GM19239 (cell line): ENCODE measurements at regions not wholly inside any gene's neighbourhood (a gene's known extent, or its start where the extent isn't known, plus 50 kb on each side); places are given as distances from the start of the nearest gene placed in this dataset.

Source experiments
- DNase-seq: peaks from one replicate; pipeline ENCODE4 v3.0.0; 2011; ENCODE audit warnings: low spot score; ENCODE audit not compliant: insufficient read length
- FAIRE-seq: peaks from 2 replicates; lab custom pipeline; 2011; peaks lifted over from hg19 to GRCh38; lab: Jason Lieb, UNC

DNA sequence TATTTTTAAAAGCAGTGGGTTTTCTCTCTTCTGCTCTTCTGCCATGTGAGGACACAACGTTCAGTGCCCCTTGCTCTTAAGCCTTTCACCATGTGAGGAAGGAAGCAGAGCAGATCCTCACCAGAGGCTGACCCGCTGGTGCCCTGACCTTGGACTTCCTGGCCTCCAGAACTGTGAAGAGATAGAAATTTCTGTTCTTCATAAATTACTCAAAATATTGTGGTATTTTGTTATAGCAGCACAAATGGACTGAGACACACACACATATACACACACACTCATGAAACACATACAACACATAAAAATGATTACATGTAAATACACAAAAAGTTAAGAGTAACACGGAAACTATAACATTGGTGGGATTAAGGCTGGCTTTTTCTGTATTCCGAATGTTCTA is 244.8 kb upstream of the NOCT start:
- FAIRE-seq (no peak), DNase-seq (no peak)

GRCh38 chr4:138766332-138766731 is 249.2 kb upstream of the NOCT start:
- DNase-seq (no peak), FAIRE-seq (no peak)

DNA sequence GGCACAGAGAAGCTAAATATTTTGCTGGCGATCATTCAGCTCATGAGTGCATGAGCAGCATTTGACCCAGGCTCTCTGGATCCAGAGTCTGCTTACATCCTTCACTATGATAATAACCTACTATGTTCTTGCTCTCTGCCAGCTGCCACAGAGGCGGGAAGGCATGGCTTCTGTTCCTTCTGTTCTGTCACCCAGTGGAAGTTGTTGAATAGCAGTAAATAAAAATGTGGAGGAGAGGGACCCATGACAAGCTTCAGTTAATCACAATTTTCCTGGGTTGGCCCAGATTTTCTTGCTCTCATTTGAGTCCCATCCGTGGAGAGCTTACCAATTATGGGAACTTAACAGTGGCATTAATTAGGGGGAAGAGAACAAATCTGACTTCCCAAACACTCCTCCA is 250.1 kb upstream of the NOCT start:
- DNase-seq = no peak

GRCh38 chr4:138761638-138762220 is 253.9 kb upstream of the NOCT start:
- FAIRE-seq (no peak), DNase-seq (no peak)

More for the DNA sequence above, 250.1 kb upstream of the NOCT start:
- FAIRE-seq = no peak

DNA sequence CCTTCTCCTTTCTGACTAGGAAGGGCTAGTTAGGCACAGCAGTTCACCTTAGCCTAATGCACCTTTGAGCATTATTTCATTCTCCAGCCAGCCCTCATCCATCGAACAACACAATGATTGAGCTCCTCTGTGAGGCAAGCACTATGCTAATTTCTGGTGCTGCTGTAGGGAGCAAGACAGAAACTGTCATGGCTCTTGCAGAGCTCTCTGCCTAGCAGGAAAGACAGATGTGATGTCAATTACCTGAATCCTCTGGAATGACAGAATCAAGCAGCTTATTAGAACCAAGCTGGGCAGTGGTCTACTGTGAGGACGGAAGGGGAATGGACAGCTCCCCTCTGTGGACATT is 256.1 kb upstream of the NOCT start:
- DNase-seq = no peak
- FAIRE-seq = no peak

GRCh38 chr4:138758876-138759553 is 256.6 kb upstream of the NOCT start:
- DNase-seq = no peak
- FAIRE-seq = no peak

DNA sequence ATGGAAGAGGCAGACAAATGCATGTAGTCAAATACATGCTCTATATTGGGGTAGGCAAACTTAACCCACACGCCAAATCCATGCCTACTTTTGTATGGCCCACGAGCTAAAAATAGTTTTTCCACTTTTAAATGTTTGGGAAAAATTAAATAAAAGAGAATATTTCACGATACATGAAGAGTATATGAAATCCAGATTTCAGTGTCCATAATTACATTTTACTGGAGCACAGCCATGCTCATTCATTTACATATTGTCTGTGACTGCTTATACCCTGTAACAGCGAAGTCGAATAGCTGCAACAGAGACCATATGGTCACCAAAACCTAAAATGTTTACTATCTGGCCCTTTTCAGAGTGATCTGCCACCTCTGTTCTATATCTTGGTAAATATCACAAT is 257.4 kb upstream of the NOCT start:
- FAIRE-seq (no peak), DNase-seq (no peak)

DNA sequence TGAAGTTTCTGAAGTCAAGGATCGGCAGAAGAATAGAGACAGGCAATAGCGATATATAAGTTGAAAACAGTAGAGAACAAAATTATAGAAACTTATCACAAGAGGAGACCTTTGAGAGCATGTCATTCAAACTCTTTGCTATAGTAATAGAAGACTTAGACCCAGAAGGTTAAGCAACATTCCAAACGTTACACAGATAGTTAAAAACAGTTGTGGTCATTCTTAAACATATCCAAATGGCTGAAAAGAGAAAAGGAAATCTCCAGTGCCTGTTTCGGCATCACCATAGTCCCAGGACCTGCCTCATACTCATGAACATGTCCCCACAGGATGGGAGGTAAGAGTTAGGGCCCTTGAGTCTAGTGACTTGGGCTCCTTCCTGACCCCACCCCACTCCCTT is 258.1 kb upstream of the NOCT start:
- FAIRE-seq = no peak

DNA sequence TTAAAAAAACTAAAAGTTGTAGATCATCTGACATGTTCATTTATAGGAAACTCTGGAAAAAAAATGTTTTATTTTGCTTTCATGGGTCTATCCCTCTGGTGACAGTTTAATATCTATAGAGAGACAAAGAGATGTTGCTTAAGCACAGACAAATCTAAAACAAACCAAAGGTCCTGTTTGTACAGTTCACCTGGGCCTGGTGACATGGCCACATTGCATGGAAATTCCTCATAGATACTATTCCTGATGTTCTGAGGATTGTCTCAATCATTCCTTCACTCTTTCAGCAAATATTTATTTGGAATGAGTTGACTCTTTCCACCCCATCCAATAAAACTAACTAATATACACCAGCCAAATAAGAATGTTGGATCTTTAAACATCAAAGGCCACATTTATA is 259.1 kb upstream of the NOCT start:
- DNase-seq (no peak), FAIRE-seq (no peak)

More for the DNA sequence above, 258.1 kb upstream of the NOCT start:
- DNase-seq = no peak

DNA sequence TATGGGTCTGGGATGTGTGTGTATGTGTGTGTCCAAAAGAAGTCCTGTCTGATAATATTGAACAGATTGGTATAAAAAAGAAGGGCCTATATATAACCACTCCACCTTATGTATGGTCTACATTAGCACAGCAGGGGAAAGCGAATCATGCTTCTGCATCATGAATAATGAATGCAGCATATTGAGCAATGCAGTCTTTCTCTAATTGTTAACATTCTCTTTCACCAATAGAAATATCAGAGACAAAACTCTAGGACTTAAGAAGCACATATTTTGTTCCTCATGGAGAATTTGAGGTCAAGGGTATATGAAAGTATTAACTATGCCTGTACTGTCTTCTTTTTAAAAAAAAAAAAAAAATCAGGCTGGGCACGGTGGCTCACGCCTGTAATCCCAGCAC is 264.3 kb upstream of the NOCT start:
- FAIRE-seq = no peak
- DNase-seq = no peak

DNA sequence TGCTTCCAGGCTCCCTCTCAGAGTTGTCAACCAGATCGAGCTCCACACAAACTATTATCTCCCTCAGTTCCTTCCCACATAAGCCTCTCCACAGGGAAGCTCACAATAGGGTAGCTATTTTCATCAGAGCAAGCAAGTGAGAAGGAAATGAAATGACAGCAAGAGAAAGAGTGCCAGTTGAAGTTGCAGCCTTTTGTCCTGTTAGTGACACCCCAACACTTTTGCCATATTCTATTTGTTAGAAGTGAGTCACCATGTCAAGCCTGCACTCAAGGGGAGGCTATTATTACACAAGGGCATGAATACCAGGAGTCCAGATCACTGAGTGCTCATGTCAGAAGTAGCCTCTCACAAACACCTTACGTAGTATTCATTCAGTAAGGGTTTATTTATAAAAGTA is 266.3 kb upstream of the NOCT start:
- no peak for FAIRE-seq
- no peak for DNase-seq

GRCh38 chr4:138741766-138742377 is 273.7 kb upstream of the NOCT start:
- DNase-seq (no peak), FAIRE-seq (no peak)

DNA sequence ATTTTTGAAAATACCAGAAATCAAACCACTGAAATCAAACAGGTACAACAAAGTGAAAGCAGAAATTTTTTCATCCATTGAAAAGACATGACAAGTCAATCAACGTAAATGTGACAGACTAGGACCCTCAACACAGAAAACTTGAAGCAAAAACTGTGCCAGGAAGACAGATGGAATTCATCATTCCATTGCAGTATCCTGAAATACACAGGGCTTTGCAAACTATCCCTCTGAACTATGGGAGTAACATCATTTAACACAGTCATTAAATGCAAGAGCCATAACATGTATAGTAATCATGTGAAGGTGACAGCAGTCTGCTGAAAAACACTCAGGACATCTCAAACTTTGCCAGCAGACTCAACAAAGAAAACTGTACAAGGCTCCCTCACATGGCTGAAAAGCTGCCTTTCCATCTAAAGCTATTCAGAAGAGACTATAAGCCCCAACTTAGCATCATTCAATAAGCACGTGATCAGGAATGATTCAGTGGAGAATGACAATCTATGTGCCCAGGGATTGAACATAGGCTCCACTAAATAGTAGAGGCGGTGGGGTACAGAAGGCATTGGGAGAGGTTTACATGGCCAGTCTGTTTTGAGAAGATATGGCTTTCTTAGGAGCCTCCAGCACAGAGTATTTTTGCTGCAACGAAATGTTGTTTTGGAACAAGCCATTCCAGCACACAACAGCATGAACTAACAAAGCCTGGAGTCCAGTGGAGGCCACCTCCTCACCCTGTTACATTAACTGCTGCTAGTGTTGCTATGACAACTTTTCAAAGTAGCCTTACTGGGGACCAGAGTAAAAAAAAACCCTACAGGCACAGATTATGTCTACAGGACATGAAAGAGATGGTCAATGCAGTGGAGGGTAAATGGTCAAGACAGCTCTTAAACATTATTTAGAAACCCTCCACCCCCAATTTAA is 274.5 kb upstream of the NOCT start:
- FAIRE-seq (no peak), DNase-seq (no peak)

- no peak for DNase-seq
- no peak for FAIRE-seq
These were observed 279.2 kb upstream of the NOCT start for GRCh38 chr4:138736362-138736761.

GRCh38 chr4:138734746-138735145 is 280.8 kb upstream of the NOCT start:
- DNase-seq (no peak), FAIRE-seq (no peak)

GRCh38 chr4:138728566-138728965 is 287.0 kb upstream of the NOCT start:
- no peak for DNase-seq
- FAIRE-seq = no peak

- DNase-seq (no peak), FAIRE-seq (no peak)
These were observed 287.9 kb upstream of the NOCT start for GRCh38 chr4:138727731-138728130.

- DNase-seq (no peak), FAIRE-seq (no peak)
These were observed 291.1 kb upstream of the NOCT start for GRCh38 chr4:138724530-138724929.

- FAIRE-seq (no peak), DNase-seq (no peak)
These were observed 298.8 kb upstream of the NOCT start for GRCh38 chr4:138716559-138717335.

DNA sequence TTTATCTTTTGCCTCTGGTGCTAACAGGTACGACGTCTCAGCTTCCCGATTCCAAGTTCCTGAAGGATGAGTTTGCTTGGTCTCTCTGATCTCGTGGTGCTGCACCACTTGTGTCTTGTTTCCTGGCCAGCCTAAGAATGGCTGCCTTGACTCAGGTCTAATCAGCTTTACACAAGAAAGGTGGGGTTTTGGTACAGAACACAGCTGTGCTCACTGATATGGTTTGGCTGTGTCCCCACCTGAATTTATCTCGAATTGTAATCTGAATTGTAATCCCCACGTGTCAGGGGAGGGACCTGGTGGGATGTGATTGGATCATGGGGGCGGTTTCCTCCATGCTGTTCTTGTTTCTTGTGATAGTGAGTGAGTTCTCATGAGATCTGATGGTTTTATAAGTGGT is 305.3 kb upstream of the NOCT start:
- FAIRE-seq (no peak), DNase-seq (no peak)
